HG03103 (cell line): ENCODE measurements at regions not wholly inside any gene's neighbourhood (a gene's known extent, or its start where the extent isn't known, plus 50 kb on each side); places are given as distances from the start of the nearest gene placed in this dataset.

Experiments
- ATAC-seq: cut with Tn5 transposase; IDR thresholded peaks from one replicate; pipeline ENCODE4 v1.9.1; 2021; ENCODE audit warnings: low read depth; ENCODE audit not compliant: unreplicated experiment

DNA sequence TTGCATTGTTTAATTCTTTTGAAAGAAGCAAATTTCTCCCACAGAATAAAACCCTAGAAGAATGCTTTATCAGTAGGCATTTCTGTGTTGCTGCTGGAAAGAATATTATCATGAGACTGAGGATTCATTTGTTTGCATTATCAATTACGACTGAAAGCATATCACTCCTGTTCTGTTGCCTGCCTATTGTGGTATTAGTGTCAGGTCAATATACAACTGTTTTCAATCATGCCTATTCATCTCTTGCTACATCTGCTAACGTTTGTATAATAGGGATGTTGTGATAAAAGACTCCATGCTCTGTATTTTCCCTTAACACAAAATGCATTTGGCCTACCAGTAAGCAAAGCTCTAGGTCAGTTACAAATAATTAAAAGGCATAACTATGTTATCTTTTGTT, 221.5 kb downstream of the PTPRC start:
- ATAC-seq = no peak

DNA sequence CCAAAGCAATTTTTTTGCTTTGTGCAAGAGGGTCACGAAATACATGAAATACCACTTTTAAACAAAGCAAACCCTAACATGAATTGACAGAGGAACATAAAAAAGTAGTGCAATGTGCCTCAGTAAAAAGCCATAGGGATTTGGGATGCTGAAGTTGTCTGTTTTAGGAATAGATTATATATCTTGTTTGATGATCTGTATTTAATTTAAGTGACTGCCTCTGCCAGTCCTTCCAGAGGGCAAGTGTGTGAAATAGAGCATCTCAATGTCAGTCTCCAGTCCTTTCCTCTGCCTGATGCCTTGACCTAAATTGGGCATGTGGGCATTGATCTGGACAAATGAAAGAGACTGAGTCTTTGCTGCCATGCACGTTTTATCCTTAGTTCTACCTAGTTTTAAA, 222.8 kb downstream of the PTPRC start:
- no peak for ATAC-seq

DNA sequence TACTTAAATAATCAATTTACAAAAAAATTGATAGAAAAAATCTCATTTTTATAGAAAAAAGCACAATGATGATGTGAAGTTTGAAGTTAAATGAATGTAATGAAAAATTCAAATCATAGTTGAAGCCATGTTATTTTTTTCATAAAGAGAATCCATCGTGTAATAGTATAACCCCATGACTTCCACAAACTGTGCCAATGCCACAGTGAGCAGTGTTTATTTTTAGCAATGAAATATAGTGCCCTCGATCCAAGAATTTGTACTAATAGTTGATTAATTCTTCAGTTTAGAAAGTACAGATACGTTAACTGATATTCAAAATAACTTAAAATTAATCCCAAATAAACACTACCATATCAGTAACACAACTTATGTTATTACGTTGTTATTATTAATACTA, 225.9 kb downstream of the PTPRC start:
- ATAC-seq = no peak

DNA sequence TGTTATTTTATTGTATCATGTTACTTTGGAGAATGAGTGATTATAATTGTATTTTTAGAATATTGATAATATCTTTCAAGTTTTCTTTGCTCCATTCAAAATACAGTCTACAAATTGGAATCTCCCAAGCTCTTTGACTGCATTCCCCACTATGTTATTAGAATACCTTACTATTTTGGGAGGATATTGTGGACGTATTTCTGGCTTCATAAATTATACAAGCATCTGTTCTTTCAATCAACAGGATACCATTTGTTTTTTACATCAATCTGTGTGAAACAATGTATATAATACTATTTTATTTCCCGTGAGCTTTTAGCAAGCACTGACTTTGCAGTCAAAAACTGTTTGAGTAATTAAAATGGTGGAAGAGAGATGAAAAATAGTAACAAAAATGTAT, 226.5 kb downstream of the PTPRC start:
- no peak for ATAC-seq

DNA sequence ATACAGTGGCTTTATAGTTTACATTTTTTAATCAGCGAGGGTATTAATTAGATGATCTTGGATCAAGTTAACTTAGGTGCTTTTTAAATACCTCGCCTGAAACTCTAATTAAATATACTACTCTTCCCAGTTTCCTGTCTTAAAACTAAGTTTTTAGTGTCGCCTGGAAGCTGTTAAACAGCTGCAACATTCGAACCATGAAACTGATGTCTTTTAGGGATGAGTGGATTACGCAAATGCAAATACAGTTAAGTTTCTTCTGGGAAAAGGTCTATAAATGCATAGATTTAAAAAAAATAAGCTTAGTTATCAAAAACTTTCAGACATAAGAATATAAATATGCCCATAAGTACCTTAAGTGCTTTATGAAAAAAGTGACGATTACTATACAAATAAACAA, 228.3 kb downstream of the PTPRC start:
- ATAC-seq = no peak

DNA sequence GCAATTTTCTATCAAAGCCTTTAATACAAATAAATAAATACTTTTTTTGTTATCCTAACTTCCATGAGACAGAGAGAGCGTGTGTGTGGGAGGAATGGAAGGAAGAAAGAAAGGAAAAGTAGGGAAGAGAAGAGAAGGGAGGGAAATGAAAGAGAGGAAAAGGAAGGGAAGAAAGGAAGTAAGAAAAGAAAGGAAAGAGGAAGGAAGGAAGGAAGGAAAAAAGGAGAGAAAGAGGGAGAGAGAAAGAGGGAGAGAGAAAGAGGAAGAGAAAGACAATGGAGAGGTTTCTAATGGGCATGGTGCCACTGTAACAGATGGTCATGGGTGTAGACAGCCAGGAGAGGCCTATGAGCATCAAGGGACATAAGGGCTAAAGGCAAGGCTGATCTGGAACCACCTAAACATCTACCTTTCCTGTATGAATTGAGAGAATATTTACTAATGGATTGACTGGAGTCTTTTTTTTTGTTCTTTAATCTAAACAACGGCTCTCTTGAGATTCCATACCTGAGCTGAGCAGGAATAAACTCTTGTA, 234.9 kb downstream of the PTPRC start:
- no peak for ATAC-seq

DNA sequence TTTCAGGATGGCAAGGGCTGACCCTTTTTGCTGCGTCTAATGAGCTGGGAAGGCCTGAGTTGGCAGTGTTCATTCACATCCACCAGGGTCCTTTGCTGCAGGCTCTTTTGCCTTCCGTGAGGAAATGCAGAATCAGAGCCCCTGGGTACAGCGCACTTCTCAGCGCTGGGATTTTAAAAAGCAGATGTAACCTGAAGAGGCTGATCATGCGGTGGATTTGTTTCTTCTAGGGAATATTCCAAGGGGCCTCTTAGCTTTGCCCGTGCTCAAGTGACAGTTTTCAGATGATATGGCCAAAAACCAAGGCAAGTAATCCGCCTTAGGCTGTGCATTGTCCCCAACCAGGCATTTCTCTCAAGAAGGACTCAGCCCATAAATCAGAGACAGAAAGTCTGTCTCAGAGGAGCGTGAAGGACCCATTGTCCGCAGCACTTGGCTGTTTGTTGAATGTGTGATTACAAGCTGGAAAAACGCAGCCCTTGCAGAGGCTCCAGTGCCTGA, 237.6 kb downstream of the PTPRC start:
- no peak for ATAC-seq

DNA sequence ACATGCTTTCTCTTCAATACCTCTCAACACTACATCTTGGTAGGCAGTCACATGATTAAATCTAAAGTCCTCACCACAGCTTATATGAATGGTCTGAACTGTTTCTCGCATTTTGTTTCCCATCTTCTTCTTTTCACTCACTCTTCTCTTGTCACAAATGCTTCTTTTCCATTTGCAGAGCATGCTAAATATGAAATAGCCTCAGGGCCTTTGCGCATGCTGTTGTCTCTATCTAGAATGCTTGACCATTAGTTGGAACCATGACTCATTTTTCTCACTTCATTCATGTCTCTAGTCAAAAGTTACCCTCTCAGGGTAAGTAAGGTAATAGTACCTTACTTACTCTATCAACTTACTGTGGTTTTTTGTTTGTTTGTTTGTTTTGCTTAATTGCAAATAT, 239.7 kb downstream of the PTPRC start:
- no peak for ATAC-seq

DNA sequence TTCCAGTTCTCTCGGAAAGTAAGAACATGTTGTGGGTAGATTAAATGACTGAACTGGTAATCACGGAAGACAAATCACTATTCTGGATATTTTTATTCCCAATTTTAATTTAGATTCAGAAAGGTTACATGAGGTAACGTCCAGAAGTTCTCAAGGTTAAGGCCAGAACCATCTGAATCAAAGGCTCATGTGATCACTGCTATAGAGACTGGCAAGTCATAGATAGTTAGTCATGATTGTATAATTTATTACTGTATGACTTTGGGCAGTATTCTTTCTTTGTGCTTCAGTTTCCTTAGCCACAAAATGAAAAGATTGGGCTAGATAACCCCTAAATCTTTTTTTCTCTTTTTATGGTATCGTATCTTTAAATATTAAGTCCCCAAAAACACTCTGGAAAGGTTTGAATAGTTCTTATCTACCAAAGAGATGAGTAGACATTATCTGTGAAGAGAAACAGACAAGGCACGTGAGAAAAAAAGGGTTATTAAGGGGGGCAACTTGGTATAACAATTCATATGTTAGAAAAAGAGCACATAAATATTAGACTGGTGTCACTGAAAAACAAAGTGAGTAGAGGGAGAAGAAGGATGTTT, 241.0 kb downstream of the PTPRC start:
- no peak for ATAC-seq

DNA sequence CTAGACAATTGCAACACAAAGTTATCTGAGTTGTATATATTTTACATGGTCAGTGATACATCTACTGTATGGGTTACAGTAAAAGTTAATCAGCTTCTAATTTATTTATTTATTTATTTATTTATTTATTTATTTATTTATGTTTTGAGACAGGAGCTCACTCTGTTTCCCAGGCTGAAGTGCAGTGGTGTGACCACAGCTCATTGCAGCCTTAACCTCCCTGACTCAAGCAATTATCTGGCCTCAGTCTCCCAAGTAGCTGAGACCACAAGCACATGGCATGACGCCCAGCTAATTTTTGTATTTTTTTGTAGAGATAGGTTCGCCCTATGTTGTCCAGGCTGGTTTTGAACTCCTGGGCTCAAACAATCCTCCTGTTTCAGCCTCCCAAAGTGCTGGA, 241.6 kb downstream of the PTPRC start:
- ATAC-seq = no peak

DNA sequence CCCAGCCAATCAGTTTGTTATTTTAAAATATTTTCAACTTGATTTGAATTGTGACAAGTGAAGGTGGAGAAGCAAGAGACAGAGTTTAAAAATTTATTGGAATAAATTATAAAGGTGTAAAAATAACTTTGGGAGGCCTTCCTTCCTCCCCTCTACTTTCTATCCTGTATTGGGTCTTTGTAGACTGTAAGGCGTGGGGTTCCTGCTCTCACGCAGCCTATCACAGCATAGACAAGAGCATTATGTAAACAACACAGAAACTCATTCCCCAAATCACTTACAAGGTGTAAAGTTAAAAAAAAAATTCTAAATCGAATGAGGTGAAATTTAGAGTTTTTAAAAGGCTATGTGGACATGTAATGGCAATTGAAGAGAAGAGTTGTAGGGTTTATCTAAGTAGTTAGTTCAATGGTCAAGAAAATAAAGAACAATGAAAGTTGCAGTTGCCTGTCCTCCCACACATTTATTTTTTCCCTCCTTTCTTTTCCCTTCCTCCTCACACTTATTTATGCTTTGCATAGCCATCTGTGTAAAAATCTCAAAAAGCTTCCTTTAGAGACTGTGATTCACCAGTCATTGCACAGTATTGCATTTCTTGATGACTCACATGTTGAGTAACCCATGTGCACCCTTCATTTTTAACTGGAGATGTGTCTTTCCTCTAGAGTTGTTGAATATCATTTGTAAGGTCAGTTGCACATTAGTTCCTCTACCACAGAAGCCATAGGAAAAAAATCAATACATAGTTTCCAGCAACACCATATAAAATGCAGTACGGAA, 242.2 kb downstream of the PTPRC start:
- ATAC-seq = no peak

DNA sequence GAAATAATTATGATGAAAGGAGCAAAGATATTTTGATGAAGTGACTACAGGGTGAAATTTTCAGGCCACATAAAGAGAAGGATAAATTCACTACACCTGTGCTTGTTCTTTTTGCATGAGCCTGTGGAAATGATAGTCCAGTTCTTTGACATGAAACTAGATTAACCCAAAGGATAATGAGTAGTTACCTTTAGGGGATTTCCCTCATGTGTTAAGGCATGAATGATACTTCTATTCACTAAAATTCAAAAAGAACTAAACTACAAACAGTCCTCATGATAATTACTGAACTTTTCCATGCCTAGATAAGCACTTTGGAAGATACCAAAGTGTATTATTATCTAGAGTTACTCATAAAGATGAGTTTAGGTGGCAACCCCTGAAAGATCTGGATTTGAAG, 244.3 kb downstream of the PTPRC start:
- ATAC-seq = no peak

DNA sequence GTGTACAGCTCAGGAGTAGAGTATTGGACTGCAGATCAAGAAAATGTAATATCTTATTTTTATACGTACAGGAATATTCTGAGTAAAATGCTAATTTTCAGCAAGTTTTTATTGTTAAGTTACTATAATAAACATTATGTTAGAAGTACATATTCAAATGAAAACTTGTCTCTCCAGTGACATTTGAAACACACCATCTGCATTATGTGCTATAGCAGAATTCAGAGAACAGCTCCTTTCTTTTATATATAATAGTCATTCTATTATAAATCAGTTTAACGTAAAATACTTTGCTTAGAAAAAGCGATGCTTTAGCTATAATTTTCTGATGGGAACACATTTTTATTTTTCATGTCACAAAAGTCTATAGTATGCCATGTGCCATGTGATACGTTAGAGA, 249.0 kb downstream of the PTPRC start:
- no peak for ATAC-seq

DNA sequence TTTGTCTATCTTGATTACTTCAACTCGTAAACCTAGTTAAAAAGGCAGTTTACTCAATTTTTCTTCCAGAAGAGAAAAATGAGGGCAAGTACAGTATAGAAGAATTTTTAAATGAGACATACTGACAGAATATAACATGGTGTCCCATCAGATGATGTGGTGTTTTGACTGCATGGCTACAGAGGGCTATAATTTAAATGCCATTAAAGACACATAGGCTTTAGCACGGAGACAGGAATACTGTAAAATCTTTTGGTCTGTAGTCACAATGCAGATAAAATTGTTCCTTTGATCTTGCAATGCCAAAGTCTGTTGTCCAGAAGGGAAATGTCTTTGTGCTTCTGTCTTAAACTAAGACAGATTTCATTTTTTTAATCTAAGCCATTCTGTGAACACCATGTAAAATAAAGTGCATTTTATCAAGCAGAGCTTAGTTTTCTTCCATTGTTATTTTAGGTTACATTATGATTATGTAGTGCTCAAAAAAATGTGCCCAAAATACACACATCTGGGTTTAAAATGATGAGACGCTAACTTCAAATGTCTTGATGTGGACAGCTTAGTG, 249.6 kb downstream of the PTPRC start:
- no peak for ATAC-seq

DNA sequence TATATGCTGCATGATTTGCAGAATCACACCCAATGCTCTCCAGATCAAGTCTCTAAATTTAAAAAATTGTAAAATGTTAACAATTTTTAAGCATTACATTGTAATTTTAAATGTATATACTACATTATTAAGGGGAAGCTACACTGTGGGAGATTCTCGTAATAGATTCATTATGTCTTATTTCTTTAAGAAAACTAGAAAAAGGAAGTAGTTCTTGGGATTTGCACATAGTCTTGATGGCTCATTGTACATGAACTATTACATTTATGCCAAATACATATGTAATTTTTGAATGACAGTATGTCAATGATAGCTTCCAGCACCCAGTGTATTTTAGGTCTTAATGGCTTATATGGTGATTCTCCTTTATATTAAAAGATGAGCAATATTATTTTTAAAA, 250.3 kb downstream of the PTPRC start:
- ATAC-seq = no peak

DNA sequence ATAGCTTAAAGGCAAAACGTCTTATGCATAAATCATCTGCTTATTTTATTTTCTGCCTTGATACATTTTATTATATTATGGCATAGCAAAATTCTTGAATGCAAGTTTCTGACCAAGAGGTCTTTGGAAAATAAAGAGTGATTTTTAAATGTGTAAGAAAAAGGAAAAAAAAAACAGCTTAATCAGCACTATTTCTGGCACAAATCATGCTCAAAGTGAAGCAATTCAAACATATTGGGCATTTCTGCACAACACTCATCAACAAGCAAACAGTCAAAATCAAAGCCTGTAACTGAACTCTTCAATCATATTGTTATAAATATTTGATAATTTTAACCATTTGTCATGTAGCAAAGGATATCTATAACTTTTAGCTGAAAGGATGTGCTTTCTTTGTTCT, 250.9 kb downstream of the PTPRC start:
- ATAC-seq = no peak

DNA sequence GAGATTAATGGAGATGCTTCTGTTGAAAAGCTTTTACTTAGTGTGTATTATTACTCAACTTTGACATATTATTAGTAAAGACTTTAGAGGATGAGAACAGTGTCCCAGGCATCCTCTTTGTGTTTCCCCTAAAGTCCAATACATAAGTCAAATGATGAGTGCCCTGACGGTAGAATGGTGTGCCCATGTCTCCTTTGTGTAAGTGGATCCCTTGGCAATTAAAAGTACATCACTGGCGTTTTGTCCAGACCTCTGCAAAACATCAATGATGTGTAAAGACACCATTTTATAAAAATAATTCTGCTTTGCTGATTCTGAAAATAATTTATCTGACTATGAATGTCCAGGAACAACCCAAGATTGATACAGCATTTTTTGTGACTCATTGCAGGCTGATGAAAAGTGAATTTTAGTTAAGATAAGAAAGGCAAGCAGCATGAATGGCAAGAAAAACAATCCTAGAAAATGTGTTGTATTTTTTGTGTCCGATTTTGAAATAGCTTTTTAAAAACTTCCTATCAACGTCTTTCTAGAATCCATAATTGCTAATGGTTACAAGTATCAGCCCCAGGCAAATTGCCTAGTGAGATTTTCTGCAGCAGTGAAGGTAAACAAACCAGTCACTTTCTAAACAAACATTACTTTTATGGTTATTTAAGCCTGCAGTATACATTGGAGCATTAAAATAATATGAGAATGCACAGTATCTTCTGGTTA, 251.5 kb downstream of the PTPRC start:
- no peak for ATAC-seq

DNA sequence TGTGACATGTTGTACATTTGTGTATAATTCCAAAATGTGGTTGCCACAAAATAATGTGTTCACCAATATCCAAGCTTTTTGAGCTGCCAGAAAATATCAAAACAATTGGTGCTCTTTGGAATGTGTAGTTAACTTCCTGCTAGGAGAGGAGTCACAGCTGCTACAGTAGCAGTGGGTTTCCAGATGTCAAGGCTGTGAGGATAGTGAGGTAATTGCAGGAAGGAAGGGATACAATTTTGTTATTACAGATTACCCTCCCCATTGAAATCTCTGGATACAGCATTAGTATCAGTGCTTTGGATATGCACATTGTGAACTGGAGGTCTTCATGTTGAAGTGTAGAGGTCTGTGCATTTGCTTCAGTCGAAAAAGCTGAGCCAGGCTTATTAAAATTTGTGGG, 253.2 kb downstream of the PTPRC start:
- no peak for ATAC-seq

DNA sequence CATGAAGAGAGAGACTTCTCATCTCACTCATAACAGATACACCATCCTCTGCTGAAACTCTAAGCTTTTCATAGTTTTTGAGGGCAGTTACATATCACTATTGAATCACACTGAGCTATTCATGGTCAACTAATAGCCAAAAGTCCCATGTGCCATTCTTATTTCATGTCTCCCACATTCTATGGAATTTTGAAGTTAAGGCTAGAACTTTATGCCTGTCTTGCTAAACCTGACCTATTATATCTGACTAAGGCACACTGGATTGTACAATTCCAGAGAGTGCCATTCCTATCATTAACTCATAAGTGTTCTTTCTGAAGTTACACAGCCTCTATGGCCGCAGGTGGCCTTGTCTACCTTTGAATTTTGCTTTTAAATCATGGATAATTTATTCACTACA, 254.3 kb downstream of the PTPRC start:
- ATAC-seq = no peak

DNA sequence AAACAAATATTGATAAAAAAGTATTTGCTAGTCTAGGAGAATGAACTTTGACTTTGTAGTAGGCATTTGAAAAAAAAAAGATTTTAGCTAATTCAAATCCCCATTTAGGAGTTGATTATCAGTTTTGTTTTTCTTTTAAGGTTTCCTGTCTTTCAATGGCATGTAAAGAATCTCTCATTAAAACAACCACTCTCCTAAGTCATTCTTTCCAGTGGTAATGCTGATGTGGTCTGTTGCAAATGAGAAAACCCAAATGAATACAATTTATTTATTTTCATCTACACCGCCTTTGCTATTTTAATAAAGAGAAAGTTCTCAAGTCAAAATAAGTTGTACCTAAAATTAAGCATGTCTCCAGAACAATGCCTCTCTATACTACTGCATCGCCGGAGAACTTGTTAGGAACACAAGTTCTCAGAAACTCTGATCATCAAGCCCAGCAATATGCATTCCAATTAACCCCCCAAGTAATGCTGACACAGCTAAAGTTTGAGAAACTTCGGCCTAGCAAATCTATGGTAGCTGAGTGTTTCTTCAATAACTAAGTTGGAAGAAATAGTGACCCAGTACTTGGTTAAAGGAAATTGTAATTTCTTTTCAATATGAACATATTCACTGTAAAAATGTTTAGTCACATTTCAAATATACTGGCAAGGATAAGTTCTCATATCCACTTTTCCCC, 255.1 kb downstream of the PTPRC start:
- ATAC-seq = no peak

DNA sequence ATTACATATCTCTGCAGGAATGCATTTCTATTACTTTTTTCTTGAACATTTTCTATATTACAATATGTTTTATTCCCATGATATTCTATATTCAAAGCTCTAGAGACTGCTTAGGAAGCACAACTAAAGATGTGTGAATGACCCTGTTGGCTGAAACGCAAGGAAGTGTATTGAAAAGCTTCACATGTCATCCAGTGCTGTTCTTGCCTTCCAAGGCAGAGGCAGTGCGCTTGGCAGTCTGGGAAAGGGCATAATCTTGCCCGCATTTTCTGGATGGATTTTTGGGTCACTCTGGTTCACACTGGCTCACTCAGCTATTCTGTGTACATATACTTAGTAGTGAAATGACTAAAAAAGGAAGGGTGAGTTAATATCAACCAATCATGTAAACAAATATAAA, 262.4 kb downstream of the PTPRC start:
- ATAC-seq = no peak
